Transverse colon (tissue), 4 donors: ENCODE measurements at regions not wholly inside any gene's neighbourhood (a gene's known extent, or its start where the extent isn't known, plus 50 kb on each side); places are given as distances from the start of the nearest gene placed in this dataset.

ENCODE experiments used
- CTCF ChIP-seq, 5 experiments: fragments of 200-600 bp in 3 of 5; fragments of 450-650 bp in 2 of 5; sonication (generic) in 3 of 5; IDR thresholded peaks; 1 replicate in 2 of 5; 2 replicates in 3 of 5; pipeline ENCODE4 v1.5.1; 2016 to 2017; ENCODE audit warnings: antibody characterized with exemption in 5 of 5, inconsistent platforms in 3 of 5, mild to moderate bottlenecking in 2 of 5, moderate library complexity in 1 of 5
- POLR2A ChIP-seq: fragments of 450-650 bp; IDR thresholded peaks from one replicate; pipeline ENCODE4 v1.6.1; 2016; ENCODE audit warnings: antibody characterized with exemption, mild to moderate bottlenecking, moderate library complexity
- POLR2AphosphoS5 ChIP-seq, 3 donors: sonication (generic); formaldehyde crosslinking; IDR thresholded peaks; one replicate each; pipeline ENCODE4 v1.6.1; 2016; ENCODE audit warnings: antibody characterized with exemption in 3 of 3

- TF ChIP-seq CTCF (IDR thresholded peaks at IDR 0.05) (no peak), POLR2AphosphoS5 (IDR thresholded peaks at IDR 0.05) (no peak), POLR2A (no peak)
Observed at GRCh38 chr13:31485183-31485582, 254.1 kb upstream of the RXFP2 start.
